GM12892 (cell line): ENCODE measurements at regions not wholly inside any gene's neighbourhood (a gene's known extent, or its start where the extent isn't known, plus 50 kb on each side); places are given as distances from the start of the nearest gene placed in this dataset.

Experiments
- POLR2A ChIP-seq: IDR thresholded peaks from 2 replicates; pipeline ENCODE4 v1.6.1; 2011; ENCODE audit warnings: low read depth, low read length, control low read depth
- POLR2AphosphoS5 ChIP-seq: IDR thresholded peaks from 2 replicates; pipeline ENCODE4 v1.6.1; 2011; ENCODE audit warnings: low read depth, low read length, control low read depth
- TAF1 ChIP-seq: IDR thresholded peaks from 2 replicates; pipeline ENCODE4 v1.6.1; 2011; ENCODE audit warnings: low read depth, mild to moderate bottlenecking, control low read depth, low read length, borderline replicate concordance

DNA sequence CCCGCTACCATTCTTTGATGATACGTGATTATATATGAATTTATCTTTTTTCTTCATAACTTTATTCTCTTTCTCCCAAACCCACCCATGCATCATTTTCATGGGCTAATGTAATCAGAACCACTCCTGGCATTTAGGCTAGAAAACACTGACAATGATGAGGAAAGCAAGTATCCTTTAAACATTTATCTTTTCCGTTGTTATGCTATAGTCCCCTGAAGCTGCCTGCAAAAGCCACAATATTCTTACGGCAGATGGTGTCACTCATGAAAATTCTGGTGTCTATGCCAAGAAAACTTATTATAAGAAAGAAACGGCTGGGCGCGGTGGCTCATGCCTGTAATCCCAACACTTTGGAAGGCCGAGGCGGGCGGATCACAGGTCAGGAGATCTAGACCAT lies 221.8 kb upstream of the CTAGE1 start:
- TF ChIP-seq POLR2A = no peak
- no peak for TF ChIP-seq POLR2AphosphoS5
- TF ChIP-seq TAF1 = no peak
